ENCODE measurements at regions not wholly inside any gene's neighbourhood (a gene's known extent, or its start where the extent isn't known, plus 50 kb on each side); places are given as distances from the start of the nearest gene placed in this dataset.

DNA sequence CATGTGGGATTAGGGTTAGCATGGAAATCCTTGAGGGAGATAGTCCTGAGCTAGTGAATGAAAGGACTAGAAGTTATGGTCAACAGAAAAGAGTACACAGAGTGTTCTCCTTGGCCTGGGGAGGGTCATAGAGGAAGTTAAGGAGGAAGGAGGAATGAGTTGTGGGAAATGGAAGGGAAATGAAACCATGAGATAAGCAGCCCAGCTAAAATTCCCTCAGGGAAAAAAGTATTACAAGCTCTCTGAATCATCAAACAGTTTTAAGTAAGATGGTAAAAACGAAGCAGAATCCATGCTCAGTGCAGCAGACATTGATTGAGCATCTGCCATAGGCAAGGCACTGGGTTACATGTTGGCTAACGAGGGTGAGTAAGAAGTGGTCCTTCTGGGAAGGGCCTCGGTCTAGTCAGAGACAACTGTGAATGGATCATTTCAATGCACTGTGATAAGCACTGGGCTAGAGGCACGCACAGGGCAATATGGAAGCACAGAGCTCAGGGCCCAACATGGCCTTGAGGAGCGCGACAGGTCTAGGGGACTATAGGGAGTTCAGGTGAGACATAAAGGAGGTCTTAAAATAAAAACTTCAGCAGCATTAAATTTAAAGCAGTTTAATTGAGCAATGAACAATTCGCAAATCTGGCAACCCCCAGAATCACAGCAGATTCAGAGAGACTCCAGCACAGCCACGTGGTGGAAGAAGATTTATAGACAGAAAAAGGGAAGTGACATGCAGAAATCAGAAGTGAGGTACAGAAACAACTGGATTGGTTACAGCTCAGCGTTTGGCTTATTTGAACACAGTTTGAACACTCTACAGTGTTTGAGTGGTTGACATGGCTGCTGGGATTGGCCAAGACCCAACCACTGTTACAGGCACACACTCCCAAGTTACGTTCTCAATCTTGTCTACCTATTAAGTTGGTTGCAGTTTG lies 219.5 kb downstream of the HLX start:
- TF ChIP-seq, protein P1, sequence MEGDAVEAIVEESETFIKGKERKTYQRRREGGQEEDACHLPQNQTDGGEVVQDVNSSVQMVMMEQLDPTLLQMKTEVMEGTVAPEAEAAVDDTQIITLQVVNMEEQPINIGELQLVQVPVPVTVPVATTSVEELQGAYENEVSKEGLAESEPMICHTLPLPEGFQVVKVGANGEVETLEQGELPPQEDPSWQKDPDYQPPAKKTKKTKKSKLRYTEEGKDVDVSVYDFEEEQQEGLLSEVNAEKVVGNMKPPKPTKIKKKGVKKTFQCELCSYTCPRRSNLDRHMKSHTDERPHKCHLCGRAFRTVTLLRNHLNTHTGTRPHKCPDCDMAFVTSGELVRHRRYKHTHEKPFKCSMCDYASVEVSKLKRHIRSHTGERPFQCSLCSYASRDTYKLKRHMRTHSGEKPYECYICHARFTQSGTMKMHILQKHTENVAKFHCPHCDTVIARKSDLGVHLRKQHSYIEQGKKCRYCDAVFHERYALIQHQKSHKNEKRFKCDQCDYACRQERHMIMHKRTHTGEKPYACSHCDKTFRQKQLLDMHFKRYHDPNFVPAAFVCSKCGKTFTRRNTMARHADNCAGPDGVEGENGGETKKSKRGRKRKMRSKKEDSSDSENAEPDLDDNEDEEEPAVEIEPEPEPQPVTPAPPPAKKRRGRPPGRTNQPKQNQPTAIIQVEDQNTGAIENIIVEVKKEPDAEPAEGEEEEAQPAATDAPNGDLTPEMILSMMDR (conservative IDR thresholded peaks at IDR 0.05) = no peak
- TF ChIP-seq ZFX (IDR thresholded peaks at IDR 0.05) = no peak
- H3K27ac ChIP-seq = no peak overlapping the region

DNA sequence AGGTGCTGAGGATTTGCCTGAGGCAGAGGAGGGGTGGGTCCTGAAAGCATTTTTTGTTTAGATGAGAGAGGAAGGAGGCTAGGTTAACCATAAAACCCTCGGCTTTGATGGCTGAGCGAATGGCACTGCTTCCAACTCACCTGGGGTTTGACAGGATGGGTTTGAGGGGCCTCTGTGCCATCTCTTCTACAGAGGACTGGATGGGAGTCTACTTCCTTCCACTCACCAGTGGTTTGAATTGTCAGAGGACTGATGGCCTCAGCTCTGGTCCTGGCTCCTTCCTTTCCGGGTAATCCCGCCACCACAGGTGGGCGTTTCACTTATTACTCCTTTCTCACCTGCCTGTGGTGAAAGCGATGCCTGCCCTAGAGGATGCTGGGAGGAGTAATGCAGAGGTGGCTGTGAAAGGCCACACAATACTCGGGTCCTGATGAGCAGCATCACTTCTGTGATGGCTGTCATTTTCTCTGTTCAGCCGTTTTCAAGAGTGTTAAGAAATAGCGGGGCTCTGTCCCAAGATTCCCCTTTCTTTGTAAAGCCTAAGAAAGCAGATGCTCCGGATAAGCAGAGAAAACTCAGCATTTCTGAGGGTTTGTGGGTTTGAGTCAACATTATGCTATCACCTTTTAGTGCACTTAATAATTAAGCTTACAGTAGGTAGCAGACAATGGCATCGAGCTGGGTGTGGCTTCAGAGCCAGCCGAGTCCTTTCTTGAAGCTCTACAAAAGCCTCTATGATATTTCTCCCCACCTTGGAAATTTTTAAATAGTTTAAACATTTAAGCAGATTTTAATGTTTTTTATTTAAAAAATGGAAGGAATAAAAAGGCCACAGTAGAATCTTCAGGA lies 220.7 kb downstream of the HLX start:
- no peak overlapping the region for H3K27ac ChIP-seq
- no peak for TF ChIP-seq ZFX (IDR thresholded peaks at IDR 0.05)
- TF ChIP-seq, protein P1 (conservative IDR thresholded peaks at IDR 0.05) = no peak

DNA sequence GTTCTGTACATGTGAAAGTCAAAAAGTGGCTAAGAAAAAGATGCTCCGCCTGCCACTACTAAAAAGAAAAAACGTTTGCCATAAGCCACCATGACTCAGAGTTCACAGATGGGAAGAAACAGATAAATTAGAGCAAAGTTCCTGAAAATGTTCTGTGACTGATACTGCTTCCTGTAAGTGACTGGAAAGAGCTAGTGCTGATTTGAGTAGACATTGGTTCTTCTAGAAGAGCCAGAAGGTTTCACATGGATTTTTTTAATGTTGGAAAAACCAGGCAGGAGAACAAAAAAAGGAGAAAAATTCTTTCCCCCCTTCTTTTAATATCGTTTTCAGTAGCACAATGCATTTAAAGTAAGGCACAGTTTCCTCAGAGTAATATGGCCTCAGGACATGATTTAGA lies 221.4 kb downstream of the HLX start:
- no peak overlapping the region for H3K27ac ChIP-seq
- TF ChIP-seq, protein P1 (conservative IDR thresholded peaks at IDR 0.05) = no peak
- no peak for TF ChIP-seq ZFX (IDR thresholded peaks at IDR 0.05)

DNA sequence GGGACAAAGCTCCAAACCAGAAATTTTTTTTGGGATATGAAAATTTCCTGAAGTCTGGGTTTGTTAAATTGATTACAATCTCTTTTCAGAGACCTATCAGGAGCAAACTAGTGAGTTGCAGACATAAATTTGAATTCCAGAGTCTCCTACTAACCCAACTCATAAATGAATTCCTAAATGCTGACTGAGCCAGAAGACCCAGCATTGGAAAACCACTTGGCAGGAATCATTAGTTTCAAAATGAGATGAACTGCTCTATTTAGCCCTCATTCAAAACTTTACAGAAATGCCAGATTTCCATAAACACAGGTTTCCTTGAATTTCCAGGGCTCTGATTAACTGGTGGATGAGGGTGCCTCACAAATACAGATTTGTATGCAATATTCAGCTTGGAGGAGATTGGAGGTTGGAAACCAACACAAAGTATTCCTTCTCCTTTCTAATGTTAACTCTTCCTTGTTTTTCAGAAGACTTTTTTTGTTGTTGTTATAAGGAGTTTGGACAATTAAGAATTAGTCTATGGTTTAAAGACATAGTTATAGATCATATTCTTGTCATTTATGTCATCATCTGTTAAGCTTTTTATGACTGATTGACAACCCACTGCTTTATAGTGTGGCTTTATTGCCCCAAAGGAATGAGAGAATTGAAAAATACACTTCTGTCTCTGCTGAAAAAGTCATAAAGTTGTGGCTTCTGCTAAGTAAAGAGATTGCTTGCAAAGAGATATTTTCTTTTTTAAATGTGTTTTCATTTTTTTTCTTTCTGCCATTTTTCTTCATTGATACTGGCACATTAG lies 222.8 kb downstream of the HLX start:
- TF ChIP-seq, protein P1 (conservative IDR thresholded peaks at IDR 0.05) = no peak
- TF ChIP-seq ZFX (IDR thresholded peaks at IDR 0.05) = no peak
- no peak overlapping the region for H3K27ac ChIP-seq

DNA sequence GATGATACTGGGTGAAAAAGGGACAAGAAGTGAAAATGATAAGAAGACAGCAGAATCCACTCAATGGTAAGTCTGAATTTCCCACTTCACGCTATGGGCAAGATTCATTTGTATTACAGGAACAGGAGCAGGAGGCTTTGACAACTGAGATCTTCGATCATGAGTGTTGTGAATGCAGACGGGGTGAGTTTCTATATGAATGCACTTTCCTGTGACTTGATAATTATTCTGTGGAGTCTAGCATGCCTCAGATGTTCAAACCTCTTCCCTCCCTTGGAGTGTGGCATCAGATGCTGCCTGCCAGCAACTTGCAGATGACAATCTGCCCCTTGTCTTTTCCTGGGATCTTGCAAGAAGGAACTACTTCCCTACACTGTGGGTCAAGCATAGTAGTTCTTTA lies 225.4 kb downstream of the HLX start:
- H3K27ac ChIP-seq = no peak overlapping the region
- TF ChIP-seq ZFX (IDR thresholded peaks at IDR 0.05) = no peak
- TF ChIP-seq, protein P1 (conservative IDR thresholded peaks at IDR 0.05) = no peak

DNA sequence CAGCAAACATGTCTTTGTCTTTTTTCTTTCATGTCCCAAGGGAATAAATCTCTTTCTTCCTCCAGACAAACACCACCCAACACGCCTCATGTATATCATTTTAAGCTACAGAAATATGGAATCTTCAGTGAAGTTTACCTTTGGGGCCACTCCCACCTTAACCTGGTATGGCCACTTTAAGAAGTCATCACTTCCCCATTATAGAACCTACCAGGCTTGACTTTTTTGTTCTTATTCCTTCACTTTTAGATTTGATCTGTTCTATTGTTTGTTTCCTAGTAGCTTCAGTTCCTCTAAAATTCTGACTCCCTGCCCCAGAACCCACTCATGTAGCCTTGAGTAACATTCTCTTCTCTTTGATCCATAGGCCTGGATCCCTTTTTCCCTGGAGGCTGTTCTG lies 226.3 kb downstream of the HLX start:
- no peak overlapping the region for H3K27ac ChIP-seq
- no peak for TF ChIP-seq ZFX (IDR thresholded peaks at IDR 0.05)
- TF ChIP-seq, protein P1 (conservative IDR thresholded peaks at IDR 0.05) = no peak
